T47D (cell line): ENCODE measurements at regions not wholly inside any gene's neighbourhood (a gene's known extent, or its start where the extent isn't known, plus 50 kb on each side); places are given as distances from the start of the nearest gene placed in this dataset.

ENCODE experiments used
- DNase-seq, 2 experiments: peaks; one replicate each; pipeline versions ENCODE4 v3.0.0 to v3.0.0-alpha.2; 2011 to 2012; ENCODE audit warnings: low read depth in 1 of 2, low spot score in 1 of 2
- JUND ChIP-seq: IDR thresholded peaks from 2 replicates; pipeline ENCODE4 v1.6.1; 2012; ENCODE audit warnings: low read depth
- in situ Hi-C: cut with HindIII; loops from 2 replicates; pipeline ENCODE4 v1.10.0; 2016; ENCODE audit warnings: low sequenced_read_pairs, low pct_unique_long_range_greater_than_20kb

GRCh38 chr12:128057586-128057985, 209.4 kb upstream of the TMEM132C start:
- in situ Hi-C loops, result no loop called here
- no peak for DNase-seq
- TF ChIP-seq JUND, result no peak

- TF ChIP-seq JUND, result no peak
- in situ Hi-C loops, result no loop called here
- no peak for DNase-seq
Observed at GRCh38 chr12:128059621-128060370, 207.2 kb upstream of the TMEM132C start.

- DNase-seq, result no peak
- no peak for TF ChIP-seq JUND
- in situ Hi-C loops, result no loop called here
Observed at GRCh38 chr12:128068211-128068610, 198.8 kb upstream of the TMEM132C start.

- in situ Hi-C loops, result no loop called here
- no peak for TF ChIP-seq JUND
- DNase-seq, result peak; percentile 30 to 78
Observed at GRCh38 chr12:128069359-128069997, 197.5 kb upstream of the TMEM132C start.

- in situ Hi-C loops, result no loop called here
- no peak for TF ChIP-seq JUND
- no peak for DNase-seq
Observed at GRCh38 chr12:128073937-128074336, 193.0 kb upstream of the TMEM132C start.

GRCh38 chr12:128075332-128075731, 191.6 kb upstream of the TMEM132C start:
- in situ Hi-C loops, result no loop called here
- no peak for DNase-seq
- no peak for TF ChIP-seq JUND

GRCh38 chr12:128076188-128076587, 190.8 kb upstream of the TMEM132C start:
- in situ Hi-C loops, result no loop called here
- TF ChIP-seq JUND, result no peak
- DNase-seq, result no peak

GRCh38 chr12:128077211-128077916, 189.6 kb upstream of the TMEM132C start:
- no peak for DNase-seq
- in situ Hi-C loops, result no loop called here
- TF ChIP-seq JUND, result no peak

GRCh38 chr12:128077917-128078298, 189.1 kb upstream of the TMEM132C start:
- in situ Hi-C loops, result no loop called here
- no peak for TF ChIP-seq JUND
- DNase-seq, result no peak

- DNase-seq, result no peak
- TF ChIP-seq JUND, result no peak
- in situ Hi-C loops, result no loop called here
Observed at GRCh38 chr12:128078301-128078971, 188.5 kb upstream of the TMEM132C start.

- in situ Hi-C loops, result no loop called here
- no peak for TF ChIP-seq JUND
- no peak for DNase-seq
Observed at GRCh38 chr12:128079446-128079845, 187.5 kb upstream of the TMEM132C start.

- in situ Hi-C loops, result no loop called here
- TF ChIP-seq JUND, result no peak
- no peak for DNase-seq
Observed at GRCh38 chr12:128083132-128083729, 183.7 kb upstream of the TMEM132C start.

- no peak for TF ChIP-seq JUND
- in situ Hi-C loops, result no loop called here
- no peak for DNase-seq
Observed at GRCh38 chr12:128088926-128089325, 178.0 kb upstream of the TMEM132C start.
